Activated CD4-positive, alpha-beta T cell treated with anti-CD3 and anti-CD28 coated beads for 48 hours (primary cell): ENCODE measurements at regions not wholly inside any gene's neighbourhood (a gene's known extent, or its start where the extent isn't known, plus 50 kb on each side); places are given as distances from the start of the nearest gene placed in this dataset.
"Not testable (repeated sequence)": the region's sequence is repeated elsewhere in the genome, so short reads cannot be mapped to it uniquely, and the experiment has no call there.

Experiments
- DNase-seq: peaks from one replicate; pipeline ENCODE4 v3.0.0-alpha.2; 2020

- no peak for DNase-seq
Observed at GRCh38 chr9:26562338-26562737, 330.3 kb downstream of the CAAP1 start.

DNA sequence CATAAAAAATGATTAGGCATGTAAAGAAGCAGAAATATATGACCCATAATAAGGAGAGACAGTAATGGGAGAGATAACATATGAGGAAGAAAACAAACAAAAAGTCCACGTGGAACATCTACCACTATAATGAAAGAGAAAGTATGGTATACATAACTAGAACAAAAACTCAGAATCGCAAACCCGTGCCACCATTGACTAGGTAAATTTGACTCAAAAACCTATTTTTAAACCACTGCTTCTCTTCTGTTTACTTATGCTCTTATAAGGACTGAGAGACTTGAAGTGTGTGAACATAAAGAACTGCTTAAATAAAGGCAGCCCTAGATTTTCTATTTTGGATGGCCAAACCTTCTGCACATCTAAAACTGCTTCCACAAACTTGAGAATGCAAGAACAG lies 330.7 kb downstream of the CAAP1 start:
- DNase-seq = no peak

DNA sequence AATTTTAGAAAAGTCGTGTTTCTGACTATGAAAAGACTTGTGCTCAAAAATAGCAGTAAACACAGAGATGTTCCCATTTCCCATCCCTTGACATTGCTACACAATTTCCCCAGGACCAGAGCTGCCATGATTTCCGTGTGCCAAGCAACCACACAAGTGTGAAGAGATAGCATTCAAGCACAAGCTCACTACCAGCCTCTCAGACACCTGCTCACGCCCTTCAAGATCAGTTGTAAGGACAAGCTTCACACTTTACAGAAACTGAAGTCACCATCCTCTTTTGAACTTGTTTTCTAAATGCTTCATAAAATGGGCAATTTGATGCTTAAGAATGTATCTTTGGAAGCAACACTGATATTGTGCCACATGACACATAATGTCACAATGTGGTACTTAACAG lies 333.1 kb downstream of the CAAP1 start:
- DNase-seq = no peak

GRCh38 chr9:26551971-26552370 lies 340.6 kb downstream of the CAAP1 start:
- no peak for DNase-seq

- DNase-seq = no peak
Observed at GRCh38 chr9:26551451-26551850, 341.2 kb downstream of the CAAP1 start.

DNA sequence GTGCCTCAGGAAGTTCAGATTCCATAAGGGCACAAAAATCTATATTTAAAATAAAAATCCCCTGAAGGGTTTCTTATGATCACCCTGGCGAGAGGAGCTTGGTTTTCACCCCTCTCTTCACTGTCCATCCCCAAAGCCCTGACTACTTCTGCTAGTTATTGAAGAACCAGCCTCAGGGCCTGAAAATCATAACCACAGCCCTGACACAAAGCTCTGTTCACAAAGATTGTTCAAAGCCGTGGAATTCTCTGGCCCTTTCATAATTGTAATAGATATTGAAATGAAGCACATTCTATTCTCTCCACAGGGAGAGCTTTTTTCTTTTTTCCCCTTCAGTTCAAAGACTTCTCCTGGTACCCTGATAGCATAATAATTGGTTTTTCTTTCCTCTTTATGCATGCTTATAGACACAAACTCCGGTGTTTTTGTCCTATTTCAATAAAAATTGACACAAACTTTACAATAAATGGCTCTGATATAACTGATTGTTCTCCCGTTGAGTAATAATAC lies 343.8 kb downstream of the CAAP1 start:
- DNase-seq = no peak

- no peak for DNase-seq
Observed at GRCh38 chr9:26539867-26540493, 352.6 kb downstream of the CAAP1 start.

DNA sequence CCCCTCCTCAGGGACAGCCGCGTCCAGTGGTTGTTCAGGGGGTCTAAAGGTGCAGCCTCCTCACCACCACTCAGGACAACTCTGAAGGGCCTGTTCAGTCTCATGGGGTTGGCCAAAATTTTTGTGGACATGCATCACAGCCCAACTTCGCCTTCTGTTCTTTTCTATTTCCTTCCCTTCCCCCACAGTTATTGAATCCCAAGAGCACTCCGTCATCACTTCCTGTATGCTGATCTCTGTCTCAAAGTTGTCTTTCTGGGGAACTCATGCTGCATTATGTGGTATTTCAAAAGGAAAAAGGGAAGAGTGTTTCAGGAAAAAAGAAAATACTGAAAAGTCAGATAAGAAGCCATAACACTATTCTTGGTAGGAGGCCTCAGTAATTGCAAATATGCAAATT lies 355.4 kb downstream of the CAAP1 start:
- DNase-seq = no peak

GRCh38 chr9:26535151-26535550 lies 357.5 kb downstream of the CAAP1 start:
- DNase-seq = no peak

GRCh38 chr9:26530841-26531240 lies 361.8 kb downstream of the CAAP1 start:
- DNase-seq = no peak

- DNase-seq = no peak
Observed at GRCh38 chr9:26527931-26528330, 364.7 kb downstream of the CAAP1 start.

- DNase-seq = no peak
Observed at GRCh38 chr9:26524267-26524666, 368.3 kb downstream of the CAAP1 start.

GRCh38 chr9:26523577-26523976 lies 369.0 kb downstream of the CAAP1 start:
- DNase-seq = no peak

- DNase-seq = no peak
Observed at GRCh38 chr9:26520141-26520540, 372.5 kb downstream of the CAAP1 start.

DNA sequence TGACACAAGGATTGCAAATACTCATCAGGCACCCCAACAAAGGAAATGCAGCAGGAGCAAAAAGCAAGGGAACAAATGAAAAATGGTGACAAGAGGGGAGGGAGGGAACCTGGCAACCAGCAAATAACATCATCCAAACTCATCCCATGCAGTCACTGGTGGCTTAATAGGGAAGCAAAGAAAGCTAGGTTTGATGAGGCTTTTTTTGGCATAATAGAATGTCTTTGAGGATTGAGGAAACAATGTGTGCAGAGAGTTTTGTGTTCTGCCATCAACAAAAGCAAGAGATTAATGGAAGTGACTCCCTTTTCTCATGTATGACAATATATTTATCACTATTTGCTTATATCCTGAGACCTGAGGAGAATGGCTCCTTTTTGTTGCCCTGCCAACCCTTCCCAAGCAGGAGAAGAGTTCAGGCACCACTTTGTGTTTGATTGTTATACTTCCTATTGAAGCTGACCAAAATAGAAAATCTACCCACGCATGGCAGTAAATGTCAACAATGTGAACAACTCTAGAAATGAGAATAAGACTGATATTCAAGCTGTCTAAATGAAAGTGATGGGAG lies 375.7 kb downstream of the CAAP1 start:
- no peak for DNase-seq

- no peak for DNase-seq
Observed at GRCh38 chr9:26513730-26514129, 378.9 kb downstream of the CAAP1 start.

DNA sequence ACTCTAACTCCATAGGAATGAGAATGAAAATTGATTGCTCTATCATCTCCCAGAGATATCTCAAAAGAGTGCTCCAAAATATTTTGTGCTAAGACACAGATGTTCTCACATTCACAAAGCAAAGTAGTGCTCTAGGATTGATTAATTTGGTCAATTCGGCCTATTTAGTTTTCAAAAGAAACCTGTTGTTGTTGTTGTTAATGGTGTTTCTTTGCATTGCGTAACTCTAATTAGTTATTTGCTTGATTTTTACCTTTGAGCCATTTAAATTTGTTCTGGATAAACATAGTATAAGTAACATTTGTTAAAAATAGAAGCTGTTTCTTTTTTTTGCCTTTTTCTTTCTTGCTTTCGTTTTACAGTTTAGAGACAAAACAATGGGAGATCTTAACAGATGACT lies 382.5 kb downstream of the CAAP1 start:
- DNase-seq = no peak

- DNase-seq = no peak
Observed at GRCh38 chr9:26508897-26509296, 383.7 kb downstream of the CAAP1 start.

GRCh38 chr9:26504057-26504456 lies 388.5 kb downstream of the CAAP1 start:
- DNase-seq = no peak

DNA sequence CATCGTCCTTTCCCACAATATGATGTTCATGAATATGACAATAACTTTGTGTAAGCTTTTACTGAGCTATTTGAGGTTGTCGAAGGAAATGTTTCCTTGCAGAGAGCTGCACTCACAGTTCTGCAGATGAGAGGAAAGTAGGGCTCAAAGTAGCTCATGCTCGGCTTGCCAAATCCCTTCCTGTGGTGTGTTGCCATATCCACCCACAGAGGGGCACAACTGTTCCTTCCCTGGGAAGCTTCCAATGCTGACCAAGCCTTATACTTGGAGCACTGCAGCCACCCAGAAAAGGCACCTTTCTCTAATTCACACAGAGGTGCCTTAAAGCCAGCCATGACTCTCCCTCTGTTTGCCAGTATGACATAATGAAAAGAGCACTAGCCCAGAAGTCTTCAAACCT lies 390.3 kb downstream of the CAAP1 start:
- no peak for DNase-seq

- no peak for DNase-seq
Observed at GRCh38 chr9:26500471-26500870, 392.1 kb downstream of the CAAP1 start.

- DNase-seq = not testable (repeated sequence)
Observed at GRCh38 chr9:26492608-26493521, 399.7 kb downstream of the CAAP1 start.

GRCh38 chr9:26491922-26492607 lies 400.5 kb downstream of the CAAP1 start:
- not testable (repeated sequence) for DNase-seq
